ENCODE measurements at regions not wholly inside any gene's neighbourhood (a gene's known extent, or its start where the extent isn't known, plus 50 kb on each side); places are given as distances from the start of the nearest gene placed in this dataset.

DNA sequence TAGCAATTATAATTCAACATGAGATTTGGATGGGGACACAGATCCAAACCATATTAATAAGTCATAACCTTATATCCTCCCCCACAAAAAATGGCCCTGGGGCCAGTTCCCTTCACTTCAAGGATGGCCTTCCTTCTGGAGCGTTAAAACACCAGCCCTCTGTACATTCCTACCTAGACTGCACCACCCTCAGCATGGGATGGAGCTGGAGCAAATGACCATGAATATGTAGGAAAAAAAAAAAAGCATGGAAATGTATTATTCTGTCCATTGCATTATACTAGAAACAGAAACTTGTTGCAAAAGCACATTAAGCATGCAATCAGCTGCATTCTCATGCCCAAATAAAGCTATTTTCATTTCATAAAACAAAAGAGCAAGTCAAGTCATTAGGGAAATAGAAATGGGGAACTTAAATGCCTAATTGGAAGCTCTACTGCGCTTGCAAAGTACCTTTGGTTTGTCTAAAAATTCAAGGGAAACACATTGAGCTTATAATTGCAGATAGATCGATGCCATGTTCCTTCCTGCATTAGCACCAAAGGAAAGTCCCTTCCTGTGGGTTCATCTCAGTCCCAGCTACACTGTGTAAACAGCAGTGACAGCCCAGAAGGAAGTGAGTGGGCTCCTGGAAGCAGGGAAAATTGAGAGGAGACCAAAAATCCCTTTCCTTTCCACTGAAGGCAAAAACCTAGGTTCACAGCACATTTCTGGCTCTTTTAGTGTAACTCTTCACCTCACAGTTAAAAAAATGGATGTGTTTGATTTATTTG, 252.0 kb upstream of the KLHL29 start:
- DNase-seq (ENCODE audit: low read depth, low spot score): no peak
- no peak overlapping the region for H3K4me3 ChIP-seq (ENCODE audit: low read length)

DNA sequence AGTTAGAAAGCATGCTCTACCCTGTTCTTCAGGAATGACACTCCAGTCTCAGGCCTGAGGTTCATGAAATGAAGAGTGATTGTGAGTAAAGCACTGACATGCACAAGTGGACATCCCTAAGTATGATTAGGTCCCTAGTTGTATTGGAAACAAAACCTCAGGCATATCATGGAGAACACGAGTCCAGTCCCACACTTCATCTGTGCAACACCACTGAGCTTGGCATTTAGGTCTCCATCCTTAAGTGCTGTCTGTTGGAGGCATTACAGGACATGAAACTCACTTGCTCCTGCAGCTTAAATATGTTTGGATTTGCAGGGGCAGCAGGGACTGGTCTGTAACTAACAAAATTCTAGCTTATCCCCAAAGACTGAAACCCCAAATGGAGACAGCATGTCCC, 250.3 kb upstream of the KLHL29 start:
- H3K4me3 ChIP-seq (ENCODE audit: low read length): no peak overlapping the region
- no peak for DNase-seq (ENCODE audit: low read depth, low spot score)

DNA sequence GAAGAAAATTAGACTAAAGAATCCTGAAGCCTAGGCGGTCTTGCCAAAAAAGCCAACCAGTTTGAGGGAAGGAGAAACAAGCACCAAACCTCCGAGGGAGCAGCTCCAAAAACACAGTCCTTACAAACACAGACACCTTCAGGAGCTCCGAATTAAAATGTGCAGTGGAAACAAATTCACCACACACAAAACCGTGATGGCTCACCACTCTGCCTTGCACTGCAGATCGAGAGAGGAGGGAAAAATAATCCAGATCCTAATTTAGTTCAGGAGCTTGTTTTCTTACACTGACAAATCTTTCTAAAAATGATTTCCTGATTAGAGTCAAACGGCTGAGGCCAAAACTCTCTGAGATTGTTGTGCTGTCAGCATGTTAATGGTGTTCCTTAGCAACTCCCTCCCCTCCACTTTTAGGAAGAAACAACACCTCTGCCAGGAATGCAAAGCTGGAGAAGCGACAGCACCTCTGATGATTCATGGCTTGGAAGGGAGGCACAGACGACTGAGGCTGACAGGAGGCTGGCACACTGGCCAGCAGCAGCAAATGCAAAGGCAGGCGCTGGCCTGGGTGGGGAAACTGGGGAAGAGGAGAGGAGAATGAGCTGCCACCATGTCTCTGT, 249.4 kb upstream of the KLHL29 start:
- H3K4me3 ChIP-seq (ENCODE audit: low read length): no peak overlapping the region
- no peak for DNase-seq (ENCODE audit: low read depth, low spot score)

DNA sequence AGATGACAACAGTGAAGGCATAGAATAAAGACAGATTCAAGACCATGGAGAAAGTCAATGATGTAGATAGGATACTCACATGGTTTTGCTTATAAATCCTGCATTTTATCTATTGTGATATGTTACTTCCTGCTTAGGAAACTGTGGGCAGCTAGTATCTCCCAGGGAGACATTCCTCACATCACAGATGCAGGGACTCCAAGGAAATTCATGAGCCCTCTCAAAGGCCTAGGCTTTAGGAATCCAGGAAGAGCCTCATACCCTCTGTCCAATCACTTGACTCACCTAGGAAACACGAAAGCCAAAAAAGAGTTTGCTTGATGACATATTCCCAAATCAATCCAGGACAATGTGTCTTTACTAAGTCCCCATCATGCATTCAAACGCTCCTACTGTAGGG, 247.8 kb upstream of the KLHL29 start:
- H3K4me3 ChIP-seq (ENCODE audit: low read length): no peak overlapping the region
- no peak for DNase-seq (ENCODE audit: low read depth, low spot score)

DNA sequence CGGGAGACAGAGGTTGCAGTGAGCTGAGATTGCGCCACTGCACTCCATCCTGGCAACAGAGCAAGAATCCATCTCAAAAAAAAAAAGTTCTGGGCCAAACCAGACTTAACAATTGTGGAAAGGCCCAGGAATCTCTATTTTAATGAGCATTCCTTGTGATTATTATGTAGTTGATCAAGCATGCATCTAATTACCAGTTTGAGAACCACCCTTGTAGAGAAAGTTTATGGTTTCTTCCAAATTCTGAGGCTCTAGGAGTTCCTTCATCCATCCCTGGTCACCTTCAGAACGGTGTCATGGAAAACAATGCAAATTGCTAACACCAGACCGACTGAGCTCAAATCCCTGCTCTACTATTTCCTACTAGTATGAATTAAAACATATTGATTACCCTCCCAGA, 246.3 kb upstream of the KLHL29 start:
- no peak overlapping the region for H3K4me3 ChIP-seq (ENCODE audit: low read length)
- no peak for DNase-seq (ENCODE audit: low read depth, low spot score)

DNA sequence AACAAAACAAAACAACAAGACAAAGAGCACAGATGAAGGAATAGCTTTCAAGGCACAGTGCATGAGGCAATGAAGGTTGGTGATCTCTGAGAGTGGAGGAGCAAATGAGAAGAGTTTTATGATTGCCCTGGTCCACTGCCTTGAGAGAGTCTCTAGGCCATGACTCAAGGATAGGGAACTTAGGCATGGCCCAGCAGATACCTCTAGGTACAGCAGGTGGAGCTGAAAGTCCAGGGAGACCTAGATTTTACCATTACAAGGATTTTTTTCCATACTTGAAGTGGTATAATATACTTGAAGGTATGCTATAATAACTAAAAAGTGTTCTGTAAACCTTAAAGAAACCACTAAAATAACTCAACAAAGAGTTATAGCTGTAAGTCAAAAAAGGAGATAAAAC, 239.5 kb upstream of the KLHL29 start:
- DNase-seq (ENCODE audit: low read depth, low spot score): no peak

DNA sequence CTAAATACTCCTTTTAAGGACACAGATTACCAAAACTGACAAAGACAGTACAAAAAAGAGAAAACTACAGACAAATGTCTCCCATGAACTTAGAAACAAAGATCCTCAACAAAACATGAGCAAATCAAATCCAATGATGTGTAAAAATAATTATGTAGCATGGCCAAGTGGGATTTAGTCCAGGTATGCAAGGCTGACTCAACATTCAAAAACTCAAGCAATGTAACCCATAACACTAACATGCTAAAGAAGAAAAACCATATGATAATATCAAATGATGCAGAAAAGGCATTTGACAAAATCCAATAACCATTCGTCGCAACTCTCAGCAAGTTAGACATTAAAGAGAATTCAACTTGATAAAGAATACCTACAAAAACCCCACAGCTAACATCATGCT, 239.0 kb upstream of the KLHL29 start:
- DNase-seq (ENCODE audit: low read depth, low spot score): no peak
- no peak overlapping the region for H3K4me3 ChIP-seq (ENCODE audit: low read length)

More for the DNA sequence above, 239.5 kb upstream of the KLHL29 start:
- no peak overlapping the region for H3K4me3 ChIP-seq (ENCODE audit: low read length)

DNA sequence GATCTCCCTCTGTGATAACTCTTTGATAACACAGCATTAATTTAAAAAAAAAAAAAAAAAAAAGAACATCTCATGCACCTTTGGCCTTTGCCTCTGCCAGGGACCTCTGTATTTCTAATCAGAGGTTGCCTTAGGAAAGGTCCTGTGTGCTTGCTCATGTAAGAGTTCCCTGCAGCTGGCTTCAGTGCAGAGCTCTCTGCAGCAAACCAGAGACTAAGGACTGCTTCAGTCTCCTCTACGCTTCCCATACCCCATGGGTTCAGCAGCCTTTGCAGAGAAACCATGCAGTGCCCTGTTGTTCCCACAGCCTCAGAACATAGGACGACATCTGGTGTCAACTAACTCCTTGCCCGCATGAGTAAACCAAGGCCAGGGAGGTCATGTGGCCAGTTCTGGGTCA, 236.6 kb upstream of the KLHL29 start:
- DNase-seq (ENCODE audit: low read depth, low spot score): no peak
- no peak overlapping the region for H3K4me3 ChIP-seq (ENCODE audit: low read length)

DNA sequence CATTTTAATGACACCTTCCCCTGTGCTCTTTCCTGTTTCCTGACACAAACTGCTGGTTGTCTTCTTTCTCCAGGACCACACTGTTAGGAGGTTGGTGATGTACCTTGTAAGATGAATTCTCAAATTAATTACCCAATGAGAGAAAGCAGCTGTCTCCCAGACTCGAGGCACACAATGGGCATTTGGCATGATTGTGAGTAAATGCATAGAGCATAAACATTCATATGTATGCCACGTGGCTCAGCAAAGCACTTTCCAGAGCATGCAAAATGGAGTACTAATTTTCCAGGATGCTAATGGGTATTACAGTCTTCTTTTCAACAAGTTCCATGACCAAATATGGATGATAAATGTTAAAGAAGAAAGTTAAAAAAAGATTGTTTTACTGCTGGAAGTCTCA, 235.2 kb upstream of the KLHL29 start:
- no peak for DNase-seq (ENCODE audit: low read depth, low spot score)
- H3K4me3 ChIP-seq (ENCODE audit: low read length): no peak overlapping the region

DNA sequence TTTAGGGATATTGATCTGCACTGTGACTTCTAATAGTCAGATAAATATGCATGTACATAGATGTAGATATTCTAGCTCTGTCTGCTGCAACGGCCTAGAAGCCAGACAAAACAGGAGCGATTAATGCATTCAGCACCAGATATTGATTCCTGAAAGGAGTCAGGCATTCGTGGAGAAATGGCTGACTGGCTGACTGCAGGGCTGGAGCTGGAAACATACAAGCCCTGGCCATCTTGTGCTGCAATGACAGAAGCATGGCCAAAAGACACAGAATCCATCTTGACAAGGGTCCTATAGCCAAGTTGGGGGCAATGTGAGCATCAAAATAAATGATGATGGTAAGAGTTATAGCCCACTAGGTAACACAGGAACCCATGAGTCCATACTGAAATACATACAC, 231.5 kb upstream of the KLHL29 start:
- H3K4me3 ChIP-seq (ENCODE audit: low read length): no peak overlapping the region
- DNase-seq (ENCODE audit: low read depth, low spot score): no peak

DNA sequence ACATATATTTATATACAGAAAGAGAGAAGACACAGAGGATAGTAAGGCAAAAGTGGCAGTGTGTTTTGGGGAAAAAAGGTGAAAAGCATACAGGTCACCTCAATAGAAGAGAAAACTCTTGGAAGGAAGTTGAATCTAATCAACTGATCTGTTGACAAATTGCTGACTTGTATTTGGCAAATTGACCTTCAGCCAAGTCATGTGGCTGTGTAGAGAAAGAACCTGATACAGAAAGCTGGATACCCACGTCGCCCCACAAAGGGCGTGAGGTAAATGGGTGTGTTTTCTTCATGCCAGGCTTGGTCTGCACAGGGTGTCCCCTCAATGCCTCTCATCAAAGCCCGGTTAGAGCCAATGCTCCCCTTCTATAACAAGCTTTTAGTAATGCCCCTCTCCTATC, 230.0 kb upstream of the KLHL29 start:
- H3K4me3 ChIP-seq (ENCODE audit: low read length): no peak overlapping the region
- no peak for DNase-seq (ENCODE audit: low read depth, low spot score)

DNA sequence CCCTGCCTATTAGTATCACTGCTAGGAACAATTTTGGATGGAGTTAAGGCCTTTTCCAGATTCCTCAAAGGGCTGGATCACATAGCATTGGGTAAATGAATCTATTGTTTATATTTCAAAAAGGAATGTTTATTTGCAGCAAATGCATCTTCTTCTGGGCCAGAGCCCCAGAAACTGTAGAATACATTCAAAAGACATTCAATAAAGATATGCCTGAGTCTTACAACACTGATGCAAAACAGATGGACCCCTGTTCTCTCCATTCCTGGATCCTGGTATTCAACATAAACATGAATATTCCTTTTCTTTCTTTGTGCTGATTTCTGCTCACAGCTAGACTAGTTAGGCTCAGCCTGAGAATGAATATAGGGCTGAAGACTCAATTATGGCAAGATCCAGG, 227.2 kb upstream of the KLHL29 start:
- DNase-seq (ENCODE audit: low read depth, low spot score): no peak
- H3K4me3 ChIP-seq (ENCODE audit: low read length): no peak overlapping the region

DNA sequence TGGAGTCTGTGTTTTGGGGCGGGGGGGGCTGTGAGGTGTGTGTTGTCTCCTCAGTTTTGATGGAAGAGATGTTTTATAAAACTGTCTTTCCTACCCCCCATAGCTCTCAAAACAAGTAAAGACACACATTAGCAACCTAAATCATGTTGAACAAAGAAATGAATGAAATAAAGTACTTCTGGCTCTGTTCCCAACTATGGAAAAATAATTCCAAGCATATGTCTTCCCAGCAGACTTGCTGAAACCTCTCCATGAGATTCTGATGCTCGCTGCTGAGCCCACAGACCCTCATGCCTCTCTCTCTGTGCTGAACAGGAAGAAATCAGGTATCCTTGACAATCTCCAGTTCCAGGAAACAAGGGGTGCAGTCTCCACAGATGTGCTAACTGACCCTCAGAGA, 226.7 kb upstream of the KLHL29 start:
- H3K4me3 ChIP-seq (ENCODE audit: low read length): no peak overlapping the region
- no peak for DNase-seq (ENCODE audit: low read depth, low spot score)

DNA sequence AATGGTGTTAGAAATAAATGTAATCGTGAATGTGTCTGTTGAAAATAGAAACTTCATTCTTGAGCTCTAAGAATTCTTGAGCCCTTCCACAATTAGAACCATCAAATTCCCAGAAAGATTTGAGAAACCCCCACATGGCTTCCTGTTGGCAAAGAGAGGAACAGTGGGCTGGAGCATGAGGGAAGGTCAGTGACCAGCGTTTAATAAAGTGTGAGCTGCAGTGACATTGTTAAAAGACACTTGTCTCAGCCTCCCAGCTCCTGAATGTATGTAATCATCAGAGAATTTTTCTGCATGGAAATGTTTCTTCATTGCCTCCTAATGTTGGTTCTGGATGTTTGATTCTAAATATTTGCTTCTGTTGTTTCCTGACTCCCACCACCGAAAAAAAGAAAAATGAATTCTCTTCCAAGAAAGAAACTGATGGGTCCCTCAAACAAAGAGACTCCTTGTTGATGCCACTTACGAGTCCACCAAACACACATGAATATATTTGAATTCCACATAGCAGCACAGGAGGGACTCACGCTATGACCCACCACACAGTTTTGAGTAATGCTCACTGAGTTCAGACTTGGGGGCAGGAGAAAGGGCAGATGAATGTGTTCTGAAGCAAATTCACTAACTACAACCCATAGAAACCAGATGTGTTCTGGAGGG, 225.1 kb upstream of the KLHL29 start:
- H3K4me3 ChIP-seq (ENCODE audit: low read length): no peak overlapping the region
- no peak for DNase-seq (ENCODE audit: low read depth, low spot score)

DNA sequence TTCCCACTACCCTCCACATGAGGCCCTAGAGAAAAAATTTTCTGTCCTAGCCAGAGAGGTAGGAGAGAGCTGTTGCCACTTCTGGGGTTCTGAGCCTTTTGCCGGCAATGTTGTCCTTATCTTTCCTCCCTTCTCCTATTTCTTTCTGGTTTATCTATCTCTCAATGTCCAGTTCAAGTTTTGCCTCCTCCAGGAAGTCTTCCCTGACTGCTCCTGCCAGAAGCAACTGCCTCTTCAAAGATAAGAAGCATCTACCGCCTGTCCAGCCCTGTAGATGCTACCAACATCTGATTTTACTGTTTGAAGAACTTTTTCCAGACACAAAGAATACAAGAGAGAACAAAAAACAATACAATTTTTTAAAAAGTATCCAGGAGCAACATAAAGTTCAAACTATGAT, 220.8 kb upstream of the KLHL29 start:
- H3K4me3 ChIP-seq (ENCODE audit: low read length): no peak overlapping the region
- no peak for DNase-seq (ENCODE audit: low read depth, low spot score)

DNA sequence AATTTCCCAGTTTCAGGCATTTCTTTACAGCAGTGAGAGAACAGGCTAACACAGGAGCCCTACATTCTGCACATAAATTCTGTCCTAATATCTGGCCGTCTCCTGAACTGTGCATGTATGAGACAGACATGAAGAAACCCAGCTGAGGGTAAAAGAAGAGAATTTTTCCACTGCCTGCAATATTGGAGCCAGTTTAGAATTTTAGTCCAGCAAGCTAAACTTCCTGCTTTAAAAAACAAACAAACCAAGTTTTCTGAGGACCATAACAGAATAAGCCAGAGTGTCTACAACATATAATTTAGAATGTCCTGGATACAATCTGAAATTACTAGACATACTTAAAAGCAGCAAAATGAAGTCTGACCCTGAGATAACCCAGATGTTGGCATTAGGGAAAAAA, 215.1 kb upstream of the KLHL29 start:
- no peak for DNase-seq (ENCODE audit: low read depth, low spot score)

DNA sequence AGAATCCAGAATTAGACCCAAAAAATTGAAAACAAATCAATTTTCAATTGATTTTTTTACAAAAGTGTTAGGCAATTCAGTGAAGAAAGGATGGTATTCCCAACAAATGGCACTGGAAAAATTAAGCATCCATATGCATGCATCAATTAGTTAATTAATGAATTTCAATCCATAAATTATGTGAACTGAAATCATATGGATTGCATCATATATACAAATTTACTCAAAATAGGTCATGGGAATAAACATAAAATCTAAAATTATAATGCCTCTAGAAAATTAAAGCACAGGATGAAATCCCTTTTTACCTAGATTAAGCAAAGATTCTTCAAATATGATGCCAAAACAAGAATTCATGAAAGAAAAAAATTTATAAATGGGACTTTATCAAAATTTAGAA, 213.9 kb upstream of the KLHL29 start:
- no peak for DNase-seq (ENCODE audit: low read depth, low spot score)
- no peak overlapping the region for H3K4me3 ChIP-seq (ENCODE audit: low read length)

More for the DNA sequence above, 215.1 kb upstream of the KLHL29 start:
- no peak overlapping the region for H3K4me3 ChIP-seq (ENCODE audit: low read length)

DNA sequence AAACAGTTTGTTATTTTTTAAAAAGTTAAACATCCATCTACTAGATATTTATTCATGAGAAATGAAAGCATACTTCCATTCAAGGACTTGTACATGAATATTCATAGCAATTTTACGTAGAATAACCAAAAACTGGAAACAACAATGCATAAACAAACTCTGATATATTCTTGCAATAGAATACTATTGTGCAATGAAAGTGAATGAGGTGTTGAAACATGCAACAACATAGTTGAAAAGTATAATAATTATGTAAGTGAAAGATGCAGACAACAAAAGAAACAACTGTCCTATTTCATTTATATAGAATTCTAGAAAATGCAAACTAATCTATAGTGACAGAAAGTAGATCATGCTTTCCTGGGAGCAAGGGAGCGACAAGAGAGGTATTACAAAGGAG, 206.6 kb upstream of the KLHL29 start:
- DNase-seq (ENCODE audit: low read depth, low spot score): no peak
- H3K4me3 ChIP-seq (ENCODE audit: low read length): no peak overlapping the region

DNA sequence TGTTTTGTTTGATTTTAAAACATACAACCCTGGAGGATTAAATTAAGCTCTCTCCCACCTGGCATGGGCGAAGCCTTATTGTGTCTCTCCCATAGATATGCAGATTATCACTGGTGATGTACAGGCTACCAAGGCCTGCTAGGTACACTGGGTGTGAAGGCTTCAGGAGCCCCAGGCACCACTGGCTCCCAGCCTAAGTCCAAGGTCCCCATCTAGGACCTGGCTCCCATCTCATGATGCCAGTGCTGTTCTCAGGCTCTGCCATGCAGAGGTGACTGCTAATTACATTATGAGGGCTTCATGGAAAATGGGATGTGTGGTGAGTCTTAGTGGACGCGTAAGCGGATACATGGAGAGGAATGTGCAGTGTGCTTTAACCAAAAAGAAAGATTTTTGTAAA, 201.2 kb upstream of the KLHL29 start:
- H3K4me3 ChIP-seq (ENCODE audit: low read length): no peak overlapping the region
- no peak for DNase-seq (ENCODE audit: low read depth, low spot score)

DNA sequence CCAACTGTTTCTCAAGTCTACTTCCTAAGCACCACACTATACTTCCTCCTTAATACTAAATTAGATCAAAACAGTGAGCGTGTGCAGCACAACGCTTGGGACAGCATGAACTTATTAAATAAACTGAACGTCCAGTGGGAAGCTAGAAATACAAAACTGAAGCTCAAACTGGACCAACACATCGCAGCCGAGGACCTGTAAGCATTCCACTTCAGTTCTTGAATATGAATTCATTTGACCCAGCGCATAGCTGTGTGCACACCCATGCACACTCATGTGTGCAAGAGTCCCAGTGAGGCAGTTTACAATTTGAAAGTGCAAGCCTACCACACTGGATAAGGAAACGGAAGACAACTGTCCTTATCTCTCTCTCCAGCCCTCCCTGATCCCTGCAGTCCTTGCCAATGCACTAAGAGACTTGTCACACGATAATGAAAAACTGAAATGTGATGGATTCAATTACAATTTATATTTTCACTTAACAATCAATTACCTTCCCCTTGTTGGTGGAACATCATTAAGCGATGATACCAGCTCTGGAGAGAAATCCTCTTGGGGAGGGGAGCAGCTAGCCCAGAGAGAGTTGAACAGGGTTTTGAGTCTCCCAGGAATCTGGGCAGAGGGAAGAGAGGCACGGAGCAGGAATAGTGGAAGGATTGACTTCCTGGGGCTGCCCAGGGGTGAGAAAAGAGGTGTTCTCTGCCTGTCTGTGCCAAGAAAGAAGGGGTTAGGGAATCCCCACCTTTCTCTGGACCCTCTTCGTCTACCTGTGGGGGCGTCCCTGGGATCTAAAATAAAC, 186.5 kb upstream of the KLHL29 start:
- no peak overlapping the region for H3K4me3 ChIP-seq (ENCODE audit: low read length)
- no peak for DNase-seq (ENCODE audit: low read depth, low spot score)

Measured in Jurkat, Clone E6-1 (cell line).